Stimulated activated CD8-positive, alpha-beta memory T cell treated with anti-CD3 and anti-CD28 coated beads, Interleukin-15, amount 100 ng/mL, for 24 hours (primary cell): ENCODE measurements at regions not wholly inside any gene's neighbourhood (a gene's known extent, or its start where the extent isn't known, plus 50 kb on each side); places are given as distances from the start of the nearest gene placed in this dataset.

Experiments used
- DNase-seq: peaks from one replicate; pipeline ENCODE4 v3.0.0-alpha.2; 2020; ENCODE audit warnings: low read depth

- peak; percentile 12 for DNase-seq
Observed at GRCh38 chr2:12057436-12058166, 311.2 kb downstream of the LPIN1 start.

GRCh38 chr2:12059616-12060441, 313.4 kb downstream of the LPIN1 start:
- no peak for DNase-seq

GRCh38 chr2:12060886-12061285, 314.5 kb downstream of the LPIN1 start:
- no peak for DNase-seq

GRCh38 chr2:12061286-12062052, 315.0 kb downstream of the LPIN1 start:
- no peak for DNase-seq

- DNase-seq, result no peak
Observed at GRCh38 chr2:12062053-12062395, 315.6 kb downstream of the LPIN1 start.

DNA sequence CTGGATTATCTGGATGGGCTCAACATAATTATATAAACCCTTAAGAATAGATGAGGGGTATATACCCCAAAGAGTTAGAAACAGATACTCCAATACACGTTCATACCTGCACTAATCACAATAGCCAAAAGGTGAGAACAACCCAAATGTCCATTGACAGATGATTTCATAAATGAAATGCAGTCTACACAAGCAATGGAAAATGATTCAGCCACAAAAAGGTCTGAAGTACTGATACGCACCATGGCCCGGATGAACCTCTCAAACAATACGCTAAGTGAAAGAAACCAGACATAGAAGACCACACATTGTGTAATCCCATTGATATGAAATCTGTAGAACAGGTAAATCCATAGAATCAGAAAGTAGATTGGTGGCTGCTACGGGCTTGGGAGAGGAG, 316.8 kb downstream of the LPIN1 start:
- DNase-seq, result no peak

- DNase-seq, result no peak
Observed at GRCh38 chr2:12064153-12064552, 317.7 kb downstream of the LPIN1 start.

- no peak for DNase-seq
Observed at GRCh38 chr2:12066116-12066515, 319.7 kb downstream of the LPIN1 start.

DNA sequence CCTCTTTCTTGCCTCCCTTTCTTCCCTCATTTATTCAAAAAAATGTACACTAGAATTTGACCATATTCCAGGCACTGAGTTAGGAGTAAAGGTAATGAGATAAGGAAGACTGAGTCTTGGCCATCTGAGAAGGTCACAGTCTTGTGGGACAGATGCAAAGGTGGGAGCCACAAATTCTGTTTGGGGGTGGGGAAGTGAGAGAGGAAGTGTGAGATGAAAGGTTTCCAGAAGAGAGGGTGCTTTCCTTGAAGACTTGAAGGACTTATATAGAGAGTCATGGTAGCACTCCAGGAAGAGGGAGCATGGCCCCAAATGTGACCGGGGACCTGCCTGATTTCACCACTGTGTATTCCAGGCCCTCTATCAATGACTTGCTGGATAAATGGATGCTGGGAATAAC, 320.6 kb downstream of the LPIN1 start:
- no peak for DNase-seq

GRCh38 chr2:12068796-12069538, 322.5 kb downstream of the LPIN1 start:
- no peak for DNase-seq

DNA sequence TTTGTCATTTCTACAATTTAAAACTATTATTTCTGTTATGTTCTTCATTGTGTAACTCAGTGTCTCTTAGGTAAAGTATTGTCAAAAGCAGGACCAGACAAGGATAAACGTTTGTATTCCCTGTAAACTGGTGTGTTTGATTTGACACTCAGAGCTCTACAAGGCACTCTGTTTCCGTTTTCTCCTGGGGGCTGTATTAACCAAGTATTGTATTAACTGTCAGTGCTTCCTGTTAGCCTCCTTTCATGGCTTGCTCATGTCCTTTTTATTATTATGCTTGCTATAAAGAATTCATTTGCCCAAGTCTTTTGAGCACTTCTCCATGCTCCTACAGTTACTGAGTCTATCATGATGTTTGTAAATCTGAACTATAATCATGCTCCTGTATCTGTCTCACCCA, 323.7 kb downstream of the LPIN1 start:
- no peak for DNase-seq

- no peak for DNase-seq
Observed at GRCh38 chr2:12070581-12070980, 324.1 kb downstream of the LPIN1 start.

GRCh38 chr2:12071318-12071717, 324.9 kb downstream of the LPIN1 start:
- no peak for DNase-seq

DNA sequence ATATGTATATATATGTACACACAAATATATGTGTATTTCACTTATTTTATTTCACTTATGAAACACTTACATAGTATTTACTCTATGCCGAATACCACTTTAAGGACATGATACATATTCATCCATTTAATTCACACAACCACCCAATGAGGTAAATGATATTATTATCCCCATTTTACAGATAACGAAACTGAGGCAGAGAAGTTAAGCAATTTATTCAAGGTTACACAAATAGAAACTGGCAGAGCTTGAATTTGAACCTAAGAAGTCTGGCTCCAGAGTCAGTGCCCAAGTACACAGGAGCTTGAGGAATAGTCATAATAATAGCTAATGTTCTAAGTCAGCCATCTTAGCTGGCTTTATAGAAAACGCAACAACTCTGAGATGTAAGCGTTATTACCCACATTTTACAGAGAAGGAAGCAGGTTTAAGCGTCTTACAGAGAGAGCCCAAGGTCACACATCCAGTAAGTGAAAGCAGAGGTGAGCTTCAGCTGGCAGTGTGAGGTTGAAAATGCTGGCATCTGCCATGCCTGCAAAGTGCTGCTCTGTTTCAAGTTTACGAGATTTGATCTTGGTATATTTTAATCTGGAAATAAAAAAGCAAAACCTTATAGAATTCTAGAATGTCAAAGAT, 326.9 kb downstream of the LPIN1 start:
- no peak for DNase-seq

GRCh38 chr2:12074126-12074844, 327.9 kb downstream of the LPIN1 start:
- no peak for DNase-seq

- no peak for DNase-seq
Observed at GRCh38 chr2:12074845-12075217, 328.4 kb downstream of the LPIN1 start.

DNA sequence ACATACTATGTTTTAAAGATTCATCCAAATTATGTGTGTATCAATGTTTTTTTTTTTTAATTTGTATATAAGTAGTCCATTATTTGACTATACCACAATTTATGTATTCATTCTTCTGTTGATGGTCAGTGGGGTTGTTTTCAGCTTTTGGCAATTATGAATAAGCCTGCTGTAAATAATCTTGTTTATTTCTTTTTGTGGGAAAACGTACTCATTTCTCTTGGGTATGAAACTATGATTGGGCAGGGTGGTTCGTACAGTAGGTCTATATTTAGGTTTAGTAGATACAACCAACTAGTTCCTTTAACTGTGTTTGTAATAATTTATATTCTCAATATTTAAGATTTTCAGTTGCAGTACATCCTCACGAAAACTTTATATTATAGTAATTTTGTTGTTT, 329.2 kb downstream of the LPIN1 start:
- DNase-seq, result no peak

- DNase-seq, result no peak
Observed at GRCh38 chr2:12076810-12077209, 330.4 kb downstream of the LPIN1 start.

DNA sequence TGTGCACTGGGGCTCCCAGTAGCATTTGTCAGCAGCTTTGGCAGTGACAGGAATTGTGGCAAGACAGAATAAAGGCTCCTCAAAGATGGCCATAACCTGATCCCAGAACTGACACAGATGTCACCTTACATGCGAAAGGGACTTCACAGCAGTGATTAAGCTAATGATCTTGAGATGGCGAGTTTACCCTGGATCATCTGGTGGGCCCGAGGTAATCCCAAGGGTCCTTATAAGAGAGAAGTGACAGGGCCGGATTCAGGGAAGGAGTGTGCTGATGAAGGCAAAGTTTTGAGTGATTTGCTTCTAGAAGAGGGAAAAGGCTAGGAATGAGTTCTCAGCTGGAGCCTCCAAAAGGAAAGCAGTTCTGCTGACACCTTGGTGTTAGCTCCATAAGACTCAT, 333.9 kb downstream of the LPIN1 start:
- DNase-seq, result no peak

- DNase-seq, result no peak
Observed at GRCh38 chr2:12081481-12082210, 335.2 kb downstream of the LPIN1 start.
